HG03097 (cell line): ENCODE measurements at regions not wholly inside any gene's neighbourhood (a gene's known extent, or its start where the extent isn't known, plus 50 kb on each side); places are given as distances from the start of the nearest gene placed in this dataset.

Source experiments
- ATAC-seq: cut with Tn5 transposase; IDR thresholded peaks from one replicate; pipeline ENCODE4 v1.9.1; 2021; ENCODE audit not compliant: unreplicated experiment, low FRiP score

DNA sequence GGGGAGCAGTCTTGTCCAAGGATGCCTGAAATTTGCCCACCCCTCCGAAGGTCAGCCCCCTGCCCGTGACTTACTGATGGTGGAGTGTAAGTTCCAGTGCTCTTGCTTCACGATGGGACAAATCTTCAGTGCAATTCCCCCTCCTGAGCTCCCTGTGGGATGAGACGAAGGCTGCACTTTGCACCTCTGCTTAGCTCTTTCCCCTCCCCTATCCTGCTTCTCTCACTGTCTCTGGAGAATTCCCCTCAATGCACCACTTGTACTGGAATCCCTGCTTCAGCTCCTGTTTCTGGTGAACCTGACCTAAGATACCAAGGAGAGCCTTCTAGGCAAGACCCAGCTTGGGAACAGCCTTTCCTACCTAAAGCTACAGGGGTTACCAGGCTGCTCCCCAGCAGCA lies 122.9 kb upstream of the ZMIZ1 start:
- no peak for ATAC-seq

DNA sequence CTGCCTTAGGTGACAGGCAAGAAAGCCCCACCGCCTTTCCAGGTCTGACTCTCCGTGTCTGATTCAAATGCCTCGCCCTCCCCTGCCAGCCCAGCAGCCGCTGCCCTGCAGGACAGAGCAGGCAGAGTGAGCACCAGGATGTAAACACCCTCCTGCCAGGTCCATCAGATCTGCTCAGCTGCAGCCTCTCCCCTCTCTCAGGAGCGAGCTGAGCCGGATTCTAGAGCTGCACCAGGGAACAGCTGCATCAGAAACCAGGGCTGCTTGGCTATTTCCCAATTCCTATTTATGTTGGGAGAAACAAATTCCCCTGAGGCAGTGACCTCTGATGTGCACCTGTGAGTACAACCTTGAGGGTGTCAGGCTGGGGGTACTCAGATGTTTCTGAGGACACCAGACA lies 121.5 kb upstream of the ZMIZ1 start:
- ATAC-seq: no peak

DNA sequence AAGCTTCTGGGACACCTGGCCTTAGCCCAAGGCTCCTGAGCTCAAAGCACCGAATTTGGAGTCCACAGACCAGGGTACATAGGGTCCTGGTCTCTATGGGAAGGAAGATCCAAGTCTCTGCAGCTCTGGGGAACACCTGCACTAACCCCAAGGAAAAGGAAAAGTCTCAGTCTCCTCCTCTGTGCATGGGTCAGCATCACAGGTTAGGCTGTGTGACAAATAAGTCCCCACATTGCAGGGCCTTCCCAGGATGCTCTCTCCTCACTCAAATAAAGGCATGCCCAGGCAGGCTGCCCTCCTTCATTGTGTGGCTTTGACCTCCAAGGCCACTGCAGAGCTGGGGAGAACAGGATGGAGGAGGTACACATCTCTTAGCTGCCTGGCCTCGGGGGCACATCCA lies 121.0 kb upstream of the ZMIZ1 start:
- ATAC-seq: no peak

DNA sequence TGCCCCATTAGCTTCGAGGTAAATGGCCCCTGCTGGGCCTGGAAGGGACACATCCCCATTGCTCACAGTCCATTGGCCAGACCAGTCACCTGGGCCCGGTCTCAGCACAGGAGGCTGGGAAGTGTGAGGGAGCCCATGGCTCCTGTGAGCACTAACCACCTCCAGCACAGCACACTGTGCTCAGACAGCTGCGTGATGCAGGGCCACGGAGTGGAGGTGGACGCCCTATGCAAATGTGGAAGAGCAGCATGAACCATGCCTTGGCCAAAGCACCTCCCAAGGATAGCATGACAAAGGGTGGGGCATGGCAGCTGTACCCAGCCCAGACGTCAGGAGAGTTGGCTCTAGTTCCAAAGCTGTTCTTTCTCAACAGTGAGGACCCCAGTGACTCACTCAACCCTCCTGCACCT lies 120.1 kb upstream of the ZMIZ1 start:
- ATAC-seq: no peak

DNA sequence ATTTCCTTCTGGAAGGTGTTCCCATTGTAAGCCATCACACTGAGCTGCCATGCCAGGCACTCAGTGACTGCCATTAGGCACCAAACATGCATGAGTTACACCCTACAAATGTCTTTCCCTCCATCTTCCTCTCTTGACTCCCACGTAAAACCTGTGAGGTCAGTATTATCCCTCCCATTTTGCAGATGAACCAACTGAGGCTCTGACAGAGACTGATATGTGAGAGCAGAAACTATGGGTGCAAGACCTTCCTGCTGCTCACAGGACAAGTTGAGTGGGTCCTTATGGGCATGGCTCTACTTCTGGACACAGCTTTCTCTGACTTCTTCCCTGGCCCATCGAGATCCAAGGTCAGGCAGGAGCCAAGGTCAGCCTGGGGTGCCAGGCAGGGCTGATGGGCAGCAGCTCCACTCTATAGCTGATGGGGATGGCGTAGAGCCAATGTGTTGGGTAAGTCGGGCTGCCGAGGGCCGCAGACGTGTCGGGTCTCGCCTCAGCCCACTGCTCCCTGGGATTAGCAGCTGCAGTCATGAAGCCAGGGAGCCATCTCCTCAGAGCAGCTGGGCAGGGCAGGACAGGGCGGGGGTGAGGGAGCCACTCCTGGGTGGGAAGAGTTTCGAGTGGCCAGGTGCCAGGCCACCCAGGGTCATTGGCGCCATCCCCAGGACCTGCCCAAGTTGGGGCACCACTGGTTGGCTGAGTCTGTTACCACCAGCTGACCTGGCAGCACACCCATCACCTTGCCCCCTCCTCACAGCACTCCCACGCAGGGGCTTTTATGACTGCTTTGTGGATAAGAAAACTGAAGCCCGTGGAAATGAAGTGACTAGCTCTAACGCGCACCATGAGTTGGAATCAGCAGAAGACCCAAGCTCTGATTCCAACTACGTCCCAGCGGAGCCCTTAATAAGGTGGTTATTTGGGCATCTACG lies 117.8 kb upstream of the ZMIZ1 start:
- ATAC-seq: no peak

DNA sequence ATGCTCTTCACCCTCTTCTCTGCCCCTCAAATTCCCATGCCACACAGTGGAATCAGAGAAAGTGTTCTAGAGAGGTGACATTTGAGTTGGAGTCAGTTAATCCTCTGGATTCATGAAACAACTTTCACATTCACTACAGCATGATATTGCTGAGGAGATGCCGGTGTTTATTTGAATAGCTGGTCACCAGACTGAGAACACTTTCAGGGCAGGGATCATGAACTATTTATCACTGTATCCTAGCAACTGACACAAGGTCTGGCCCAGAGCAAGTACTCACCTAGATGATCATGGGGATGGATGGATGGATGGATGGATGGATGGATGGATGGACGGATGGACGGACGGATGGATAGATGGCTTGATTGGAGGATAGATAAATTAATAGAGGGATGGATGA lies 116.7 kb upstream of the ZMIZ1 start:
- ATAC-seq: no peak

DNA sequence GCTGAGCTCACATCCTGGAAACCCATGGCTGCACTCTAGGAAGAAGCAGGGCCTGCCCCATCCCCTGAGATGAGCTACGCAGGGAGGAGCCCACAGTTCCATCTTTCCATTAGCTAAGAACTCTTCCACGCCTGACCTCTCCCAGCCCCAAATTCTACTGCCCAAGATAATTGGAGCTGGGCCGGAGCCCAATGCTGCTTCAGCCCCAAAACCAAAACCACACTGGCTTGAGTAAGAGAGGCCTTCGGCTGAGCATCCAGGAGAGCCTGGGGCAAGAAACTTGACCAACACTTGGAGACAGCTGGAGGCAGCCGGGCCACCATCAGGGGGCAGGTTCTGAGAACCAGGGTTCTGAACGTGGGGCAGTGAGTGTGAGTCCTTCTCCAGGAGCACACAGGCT lies 116.1 kb upstream of the ZMIZ1 start:
- no peak for ATAC-seq

DNA sequence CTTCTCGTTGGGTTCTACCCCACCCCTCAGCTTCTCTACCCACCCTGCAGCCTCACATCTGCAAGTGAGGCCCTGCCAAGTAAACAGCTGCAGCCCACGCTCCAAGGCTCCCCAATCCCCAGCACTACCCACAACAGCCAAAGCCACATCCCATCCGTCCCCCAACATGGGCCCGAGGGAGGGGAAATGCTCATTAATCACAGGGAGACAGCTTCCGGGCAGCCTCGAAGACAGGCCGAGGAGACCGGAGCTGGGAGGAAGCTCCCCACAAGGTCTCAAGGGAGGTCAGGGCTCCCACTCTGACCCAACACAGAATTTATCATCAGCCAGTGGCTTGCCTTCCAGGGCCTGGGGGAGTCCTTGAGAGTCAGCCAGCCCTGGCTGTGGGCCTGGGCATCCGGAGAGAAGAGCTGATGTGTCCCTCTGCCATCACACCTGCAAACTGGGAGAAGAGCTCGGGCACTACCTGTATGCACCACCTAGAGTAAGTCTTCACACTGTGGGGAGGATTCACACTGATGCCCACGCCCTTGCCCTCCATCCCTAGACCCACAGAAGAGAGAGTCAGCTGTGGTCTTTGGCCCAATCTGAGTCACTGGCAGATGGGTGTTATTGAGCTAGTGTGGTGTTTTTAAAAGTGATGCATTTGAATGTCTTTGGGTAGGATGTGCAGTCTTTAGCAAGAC lies 115.5 kb upstream of the ZMIZ1 start:
- no peak for ATAC-seq

DNA sequence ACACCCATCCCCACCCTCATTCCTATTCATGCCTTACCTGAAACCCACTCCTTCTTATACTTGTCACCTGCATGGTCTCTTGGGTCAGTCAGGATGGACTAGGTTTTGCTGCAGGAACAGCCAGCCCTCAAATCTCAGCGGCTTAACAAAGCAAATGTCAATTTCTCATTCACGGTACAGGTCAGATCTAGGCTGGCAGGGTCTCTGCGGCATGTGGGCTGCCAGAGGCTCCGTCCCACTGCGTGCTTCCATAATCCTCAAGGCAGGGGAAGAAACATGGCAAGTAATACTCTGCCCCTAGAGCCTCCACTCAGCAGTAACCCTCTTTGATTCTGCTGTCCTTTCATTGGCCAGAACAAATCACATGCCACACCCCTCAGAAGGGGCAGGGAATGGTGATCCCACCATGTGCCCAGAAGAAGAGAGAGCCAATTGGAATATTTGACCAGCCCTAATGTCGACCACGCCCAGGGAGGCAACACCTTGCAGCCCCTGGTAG lies 114.9 kb upstream of the ZMIZ1 start:
- ATAC-seq: no peak

DNA sequence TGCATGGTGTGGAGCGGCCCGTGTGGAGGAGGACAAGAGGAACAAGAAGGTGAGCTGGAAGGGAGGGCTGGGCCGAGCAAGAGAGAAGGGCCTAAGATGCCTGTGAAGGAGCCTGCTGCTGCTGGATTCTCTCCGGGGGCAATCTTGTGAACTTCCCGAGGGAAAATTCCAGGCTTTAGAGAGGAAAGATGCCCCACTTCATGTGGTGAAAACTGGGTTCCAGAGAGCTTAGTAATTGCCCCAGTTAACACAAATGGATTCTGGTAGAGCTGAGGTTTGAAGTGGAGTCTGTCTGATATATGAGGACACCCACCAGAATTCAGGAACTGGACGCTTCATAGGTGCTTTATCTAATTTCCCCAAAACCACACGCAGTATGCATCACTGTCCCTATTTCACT lies 114.1 kb upstream of the ZMIZ1 start:
- no peak for ATAC-seq

DNA sequence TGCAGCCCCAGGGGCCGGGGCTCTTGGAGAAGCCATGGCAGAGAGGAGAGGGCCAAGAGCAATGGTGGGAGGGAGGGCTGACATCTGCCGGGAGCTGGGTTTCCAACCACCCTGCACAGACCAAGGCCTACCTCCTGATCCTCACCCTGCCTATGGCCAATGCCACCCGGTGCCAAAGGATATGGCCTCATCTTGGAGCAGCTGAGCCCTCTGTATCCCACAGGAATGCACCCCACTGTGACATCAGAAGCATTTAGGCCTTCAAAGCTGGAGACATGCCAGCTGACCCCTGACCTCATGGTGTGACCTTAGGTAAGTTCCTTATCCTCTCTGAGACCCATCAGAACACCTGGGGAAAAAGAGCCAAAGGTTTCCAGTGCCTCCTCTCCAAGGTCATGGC lies 113.6 kb upstream of the ZMIZ1 start:
- ATAC-seq: no peak

DNA sequence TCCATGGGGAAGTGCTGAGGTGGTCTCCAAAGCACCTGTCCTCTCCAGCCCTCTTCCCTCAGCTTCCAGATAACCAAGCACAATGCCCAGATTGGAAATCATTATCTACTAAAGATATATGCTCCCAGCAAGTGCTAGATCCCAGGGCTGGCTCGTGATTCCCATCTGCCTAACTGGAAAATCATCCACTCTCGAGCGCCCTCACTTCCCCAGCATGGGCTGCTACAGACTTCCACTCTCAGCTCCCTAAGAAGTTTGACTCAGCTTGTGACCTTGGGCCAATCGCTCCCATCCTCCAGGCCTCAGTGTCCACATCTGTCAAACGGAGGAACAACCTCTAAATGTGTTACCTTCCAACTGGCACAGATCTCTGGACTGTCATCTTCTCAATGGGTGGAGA lies 112.4 kb upstream of the ZMIZ1 start:
- no peak for ATAC-seq

DNA sequence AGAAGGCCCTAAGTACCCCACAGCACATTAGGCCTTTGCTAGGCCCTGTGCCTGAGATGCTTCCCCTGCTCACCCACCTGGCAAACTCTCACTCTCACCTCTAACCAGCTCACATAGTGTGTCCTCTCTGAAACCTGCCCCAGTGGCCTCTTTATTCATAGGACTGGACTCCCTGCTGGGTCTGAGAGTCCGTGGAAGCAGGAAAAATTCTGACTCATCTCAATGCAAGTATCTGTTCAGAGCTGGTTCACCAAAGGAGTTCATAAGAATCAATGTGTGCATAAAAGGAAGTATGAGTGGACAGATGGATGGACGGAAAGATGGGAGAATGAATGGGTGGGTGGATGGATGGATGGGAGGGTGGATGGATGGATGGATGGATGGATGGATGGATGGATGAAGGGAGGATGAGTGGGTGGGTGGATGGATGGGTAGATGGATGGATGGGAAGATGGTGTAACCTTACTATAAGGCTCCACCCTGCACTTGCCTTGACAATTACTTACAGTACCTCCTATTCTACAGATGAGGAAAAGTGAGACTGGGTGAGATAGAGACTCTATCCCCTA lies 111.2 kb upstream of the ZMIZ1 start:
- ATAC-seq: no peak

DNA sequence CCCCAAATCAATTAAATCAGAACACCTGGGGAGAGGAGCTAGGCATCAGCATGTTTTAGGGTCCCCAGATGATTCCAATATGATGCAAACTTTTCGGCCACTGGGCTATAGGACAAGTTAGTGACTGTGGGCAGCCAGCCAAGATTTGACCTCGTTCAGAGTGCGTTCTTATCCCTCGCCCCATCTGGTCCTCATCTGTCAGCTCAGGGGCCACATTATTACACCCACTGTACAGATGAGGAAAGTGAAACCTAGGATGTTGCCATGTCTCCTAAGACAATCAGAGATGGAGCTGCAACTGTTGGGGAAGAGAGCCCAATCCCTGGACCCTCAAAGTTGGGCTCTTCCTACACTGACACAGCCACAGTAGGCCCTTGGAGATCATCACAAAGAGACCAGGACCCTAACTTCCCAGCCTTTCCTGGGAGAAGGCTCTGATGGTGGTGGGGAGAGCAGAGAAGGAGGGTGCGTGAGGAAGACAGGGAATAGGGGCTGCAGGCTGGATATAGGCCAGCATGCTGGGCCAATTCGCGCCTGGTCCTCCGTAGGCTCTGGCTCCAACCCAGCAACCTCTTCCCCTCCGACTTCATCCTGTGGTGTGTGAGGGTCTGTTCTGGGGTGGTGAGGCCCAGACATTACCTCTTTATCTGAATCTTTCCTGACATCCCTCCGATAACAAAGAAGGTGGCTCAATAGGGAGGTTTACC lies 109.4 kb upstream of the ZMIZ1 start:
- no peak for ATAC-seq

DNA sequence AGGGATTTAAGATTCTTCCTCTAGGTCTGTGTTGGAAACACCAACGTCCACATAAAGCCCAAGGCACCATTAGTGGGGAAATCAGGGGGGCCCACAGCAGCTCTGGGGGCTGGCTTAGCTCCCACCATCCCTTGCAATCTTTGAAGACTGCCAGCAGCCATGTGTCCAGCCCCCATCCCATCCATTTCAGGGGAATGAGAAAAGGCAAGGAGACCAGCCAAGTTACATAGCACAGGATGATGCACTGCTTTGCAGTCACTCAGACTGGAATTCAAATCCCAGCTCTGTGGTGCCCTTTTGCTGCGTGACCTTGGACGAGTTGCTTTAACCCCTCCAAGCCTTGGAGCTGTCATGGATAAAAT lies 108.9 kb upstream of the ZMIZ1 start:
- ATAC-seq: no peak

DNA sequence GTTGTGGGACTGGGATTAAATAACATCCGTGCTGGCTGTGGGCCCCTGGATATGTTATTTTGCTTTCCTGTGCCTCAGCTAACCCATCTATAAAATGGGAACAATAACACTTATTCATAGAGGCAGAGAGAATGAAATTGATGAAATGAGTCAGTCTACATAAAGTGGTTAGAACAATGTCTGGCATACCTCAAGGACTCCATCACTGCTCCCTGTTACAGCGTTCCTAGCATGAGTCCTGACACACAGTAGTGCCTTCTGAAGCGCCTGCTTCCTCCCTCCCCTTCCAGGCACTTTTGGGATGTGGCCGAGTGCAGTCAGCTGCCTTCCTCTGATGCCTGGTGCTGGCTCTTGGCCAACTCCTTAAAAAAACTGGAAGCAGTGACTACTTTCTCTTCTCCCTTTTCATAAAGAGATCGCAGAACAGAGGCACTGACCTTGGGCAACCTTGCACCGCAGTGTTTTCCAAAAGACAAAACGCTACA lies 108.4 kb upstream of the ZMIZ1 start:
- ATAC-seq: no peak

DNA sequence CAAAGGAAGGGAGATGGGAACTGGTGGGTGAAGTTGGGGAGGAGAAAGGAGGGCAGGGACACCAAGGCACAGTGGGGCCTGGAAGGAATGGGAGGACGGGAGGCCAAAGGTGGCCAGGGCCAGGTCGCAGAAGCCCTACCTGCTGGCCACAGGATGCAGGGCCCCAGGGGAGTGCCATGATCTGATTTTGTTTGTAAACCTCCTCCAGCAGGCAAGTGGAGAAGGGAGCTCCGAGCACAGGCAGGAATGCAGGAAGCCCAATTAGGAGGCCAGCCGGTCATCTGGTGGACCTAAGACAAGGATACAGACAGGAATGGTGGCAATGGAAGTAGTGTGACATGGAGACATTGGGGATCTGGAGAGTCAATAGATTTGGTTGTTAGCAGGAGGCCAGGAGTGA lies 107.0 kb upstream of the ZMIZ1 start:
- no peak for ATAC-seq

DNA sequence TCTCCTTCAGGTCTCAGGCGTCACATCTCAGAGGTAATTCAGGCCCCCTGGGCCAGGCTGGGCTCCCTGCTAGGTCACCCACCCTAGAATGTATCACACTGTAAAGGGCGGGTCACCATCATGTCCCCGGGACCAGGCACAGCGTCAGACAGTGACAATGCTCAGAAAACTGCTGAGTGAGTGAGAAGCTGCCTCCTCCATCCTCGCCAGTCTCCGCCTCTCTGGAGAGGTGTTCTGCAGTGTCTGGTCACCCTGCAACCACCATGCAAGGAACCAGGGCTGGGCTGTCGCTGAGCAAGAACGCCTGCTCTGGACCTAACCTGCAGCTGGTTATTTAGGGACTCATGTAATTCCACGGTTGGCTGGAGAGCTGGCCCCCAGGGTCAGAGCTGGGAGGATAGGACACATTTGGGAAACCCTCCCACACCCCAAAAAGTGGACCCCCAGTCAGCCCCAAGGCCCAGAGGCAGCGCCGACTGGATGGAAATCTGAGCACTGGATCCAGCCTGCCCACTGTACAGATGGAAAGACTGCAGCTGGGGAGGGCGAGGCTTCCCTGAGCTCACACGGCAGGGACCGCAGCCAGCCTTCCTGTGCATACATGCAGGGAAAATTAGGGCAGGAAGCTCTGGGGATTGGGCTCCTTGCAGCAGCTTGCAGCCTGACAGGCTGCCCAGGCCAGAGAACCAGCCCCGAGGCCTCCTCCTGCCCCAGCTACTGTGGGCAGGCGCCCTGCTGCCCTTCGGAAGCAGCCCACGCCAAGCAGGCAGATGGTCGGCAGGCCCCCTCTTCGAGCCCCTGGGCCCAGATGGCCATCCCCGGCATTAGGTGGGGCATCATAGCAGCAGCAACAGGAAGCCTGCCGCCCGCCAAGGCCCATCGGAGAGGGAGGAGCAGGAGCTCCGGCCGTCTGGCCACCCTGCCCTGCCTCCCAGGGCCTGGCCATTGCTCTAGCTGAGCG lies 105.4 kb upstream of the ZMIZ1 start:
- ATAC-seq: no peak

DNA sequence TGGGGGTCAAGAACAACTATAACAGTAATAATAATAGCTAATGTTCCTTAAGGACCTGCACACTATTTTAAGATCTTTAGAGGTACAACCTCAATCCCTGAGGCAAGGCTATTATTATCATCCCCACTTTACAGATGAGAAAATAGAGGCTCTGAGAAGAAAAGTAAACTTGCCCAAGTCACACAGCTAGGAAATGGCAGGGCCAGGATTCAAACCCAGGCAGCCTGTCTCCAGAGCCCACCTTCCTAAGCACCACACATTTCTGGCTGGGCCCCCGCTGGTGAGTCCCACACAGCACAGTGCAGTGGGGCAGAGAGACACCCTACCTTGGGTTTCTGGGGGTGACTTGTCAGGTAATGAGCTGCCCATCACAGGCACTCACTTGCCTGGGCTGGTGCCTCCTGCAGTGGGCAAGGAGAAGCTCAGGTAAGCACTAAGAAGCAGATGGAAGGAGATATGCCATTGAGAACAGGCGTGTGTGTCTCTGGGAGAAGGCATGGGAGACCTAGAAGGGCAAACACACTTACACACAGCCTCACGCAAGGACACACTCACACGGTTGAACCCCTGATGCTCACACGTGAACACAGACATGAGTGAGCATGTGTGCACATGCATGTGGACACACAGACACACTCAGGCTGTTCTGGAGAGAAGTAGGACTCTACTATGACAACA lies 104.4 kb upstream of the ZMIZ1 start:
- no peak for ATAC-seq
